A673 (cell line): ENCODE measurements at regions not wholly inside any gene's neighbourhood (a gene's known extent, or its start where the extent isn't known, plus 50 kb on each side); places are given as distances from the start of the nearest gene placed in this dataset.

Experiments used
- BruUV-seq: library from RNA; stranded (reverse); fragments of 400-500 nt; replicated peaks from 2 replicates; lab custom pipeline; 2021; lab: Mats Ljungman, UMichigan
- CTCF ChIA-PET: fragments of 300-600 bp; sonication (Branson Sonifier 250); formaldehyde crosslinking; loops from one replicate; lab custom pipeline; 2022; ENCODE audit warnings: antibody characterized with exemption; lab: Charles Lee
- POLR2A ChIA-PET: fragments of 300-600 bp; sonication (Branson Sonifier 250); formaldehyde crosslinking; loops from one replicate; lab custom pipeline; 2022; ENCODE audit warnings: antibody characterized with exemption; ENCODE audit not compliant: low non-redundant PET; lab: Charles Lee
- DNase-seq: peaks from one replicate; pipeline ENCODE4 v3.0.0-alpha.2; 2015; ENCODE audit warnings: low spot score
- H3K27ac ChIP-seq: fragments of 200-600 bp; sonication (generic); 2 replicates; pipeline ENCODE4 v1.5.1; 2016; ENCODE audit warnings: mixed run types, low read depth, mild to moderate bottlenecking, mixed read lengths, antibody characterized with exemption, low read length; ENCODE audit not compliant: poor library complexity, severe bottlenecking
- H3K27me3 ChIP-seq: fragments of 200-600 bp; sonication (generic); replicated peaks from 2 replicates; pipeline ENCODE4 v1.6.1; 2017; ENCODE audit warnings: mixed run types, low read depth, mild to moderate bottlenecking, mixed read lengths, antibody characterized with exemption, low read length; ENCODE audit not compliant: insufficient read depth, poor library complexity
- H3K36me3 ChIP-seq: fragments of 200-600 bp; sonication (generic); 2 replicates; pipeline ENCODE4 v1.6.1; 2016; ENCODE audit warnings: mixed run types, mild to moderate bottlenecking, mixed read lengths, antibody characterized with exemption, low read length; ENCODE audit not compliant: insufficient read depth, poor library complexity, severe bottlenecking
- H3K4me1 ChIP-seq: fragments of 200-600 bp; sonication (generic); 2 replicates; pipeline ENCODE4 v1.6.1; 2017; ENCODE audit warnings: mixed run types, mild to moderate bottlenecking, mixed read lengths, antibody characterized with exemption, low read length; ENCODE audit not compliant: insufficient read depth, poor library complexity, severe bottlenecking
- H3K4me3 ChIP-seq: fragments of 200-600 bp; sonication (generic); 2 replicates; pipeline ENCODE4 v1.5.1; 2016; ENCODE audit warnings: low read depth, mixed run types, mild to moderate bottlenecking, mixed read lengths, low read length; ENCODE audit not compliant: poor library complexity, severe bottlenecking
- H3K9me3 ChIP-seq: fragments of 200-600 bp; sonication (generic); 2 replicates; pipeline ENCODE4 v1.6.1; 2016; ENCODE audit warnings: mixed run types, low read depth, mild to moderate bottlenecking, mixed read lengths, antibody characterized with exemption, low read length; ENCODE audit not compliant: poor library complexity, severe bottlenecking
- CTCF ChIP-seq: fragments of 300-800, 200-600 bp; sonication (generic); conservative IDR thresholded peaks from 2 replicates; pipeline ENCODE4 v1.5.1; 2017; ENCODE audit warnings: low read depth, mild to moderate bottlenecking, antibody characterized with exemption, low read length, moderate library complexity, mixed read lengths
- EZH2 ChIP-seq: fragments of 200-600 bp; sonication (generic); IDR thresholded peaks from 2 replicates; pipeline ENCODE4 v1.6.1; 2017; ENCODE audit warnings: borderline replicate concordance, low read depth, mild to moderate bottlenecking, mixed read lengths, antibody characterized with exemption, low read length; ENCODE audit not compliant: poor library complexity, severe bottlenecking
- intact Hi-C: fragments of 100-400 bp; cut with micrococcal nuclease; formaldehyde crosslinking; loops from one replicate; pipeline ENCODE4 v1.10.0; 2022; ENCODE audit not compliant: unreplicated experiment

- ChIA-PET CTCF (no interaction called here), POLR2A (no interaction called here)
- no peak for TF ChIP-seq EZH2
- no peak for TF ChIP-seq CTCF
- Histone ChIP-seq H3K9me3 (peaks cover 26% of the 10 kb centered on the region), H3K36me3 (no peaks in the 10 kb centered on the region), H3K4me3 (no peak overlapping the region), H3K27ac (no peak overlapping the region), H3K4me1 (no peaks in the 10 kb centered on the region), H3K27me3 (no peaks in the 10 kb centered on the region)
- intact Hi-C loops: no loop called here
- BruUV-seq: no TSS peak
- no peak for DNase-seq
Measured at GRCh38 chr11:42169191-42169590, 709.7 kb upstream of the LRRC4C start.

GRCh38 chr11:42170601-42171000 lies 711.1 kb upstream of the LRRC4C start:
- Histone ChIP-seq H3K4me3 (no peak overlapping the region), H3K9me3 (peaks cover 26% of the 10 kb centered on the region), H3K36me3 (no peaks in the 10 kb centered on the region), H3K27me3 (no peaks in the 10 kb centered on the region), H3K4me1 (no peaks in the 10 kb centered on the region), H3K27ac (no peak overlapping the region)
- intact Hi-C loops: no loop called here
- DNase-seq: no peak
- BruUV-seq: no TSS peak
- no peak for TF ChIP-seq EZH2
- no peak for TF ChIP-seq CTCF
- CTCF ChIA-PET: no interaction called here
- POLR2A ChIA-PET: no interaction called here

GRCh38 chr11:42171046-42171445 lies 711.6 kb upstream of the LRRC4C start:
- ChIA-PET CTCF (no interaction called here), POLR2A (no interaction called here)
- no peak overlapping the region for H3K27ac ChIP-seq
- H3K27me3 ChIP-seq: no peaks in the 10 kb centered on the region
- intact Hi-C loops: no loop called here
- BruUV-seq: no TSS peak
- H3K9me3 ChIP-seq: peaks cover 26% of the 10 kb centered on the region
- H3K4me3 ChIP-seq: no peak overlapping the region
- DNase-seq: no peak
- TF ChIP-seq EZH2 (no peak), CTCF (no peak)
- no peaks in the 10 kb centered on the region for H3K36me3 ChIP-seq
- no peaks in the 10 kb centered on the region for H3K4me1 ChIP-seq
